HEK293T (cell line): ENCODE measurements at regions not wholly inside any gene's neighbourhood (a gene's known extent, or its start where the extent isn't known, plus 50 kb on each side); places are given as distances from the start of the nearest gene placed in this dataset.

Source experiments
- CTCF ChIA-PET: fragments of 350-600 bp; formaldehyde crosslinking; extraction: SDS; loops from one replicate; lab custom pipeline; 2021; ENCODE audit warnings: antibody characterized with exemption, inconsistent platforms; lab: Yijun Ruan, JAX
- POLR2A ChIA-PET: fragments of 350-600 bp; formaldehyde crosslinking; extraction: SDS; loops from one replicate; lab custom pipeline; 2020; ENCODE audit warnings: antibody characterized with exemption, inconsistent platforms; lab: Yijun Ruan, JAX
- DNase-seq: peaks from one replicate; pipeline ENCODE4 v3.0.0; 2012; ENCODE audit warnings: mixed read lengths; ENCODE audit errors: extremely low spot score
- ARNT ChIP-seq: fragments of 450-650 bp; IDR thresholded peaks from 2 replicates; pipeline ENCODE4 v1.6.1; 2017; ENCODE audit warnings: mild to moderate bottlenecking
- BHLHE40 ChIP-seq: fragments of 450-650 bp; IDR thresholded peaks from 2 replicates; pipeline ENCODE4 v1.6.1; 2016; ENCODE audit warnings: mild to moderate bottlenecking, moderate library complexity, borderline replicate concordance
- CTBP1 ChIP-seq: fragments of 450-650 bp; IDR thresholded peaks from 2 replicates; pipeline ENCODE4 v1.6.1; 2016; ENCODE audit warnings: borderline replicate concordance
- ELF4 ChIP-seq: fragments of 450-650 bp; IDR thresholded peaks from 2 replicates; pipeline ENCODE4 v1.6.1; 2017; ENCODE audit warnings: antibody characterized with exemption
- FOXA1 ChIP-seq: fragments of 450-650 bp; IDR thresholded peaks from 2 replicates; pipeline ENCODE4 v1.6.1; 2016; ENCODE audit warnings: mild to moderate bottlenecking
- FOXK2 ChIP-seq: fragments of 450-650 bp; IDR thresholded peaks from 2 replicates; pipeline ENCODE4 v1.6.1; 2016; ENCODE audit warnings: mild to moderate bottlenecking
- FOXM1 ChIP-seq: fragments of 450-650 bp; IDR thresholded peaks from 2 replicates; pipeline ENCODE4 v1.6.1; 2017; ENCODE audit warnings: mild to moderate bottlenecking, borderline replicate concordance
- HDGF ChIP-seq: fragments of 450-650 bp; IDR thresholded peaks from 2 replicates; pipeline ENCODE4 v1.6.1; 2017; ENCODE audit warnings: antibody characterized with exemption, borderline replicate concordance
- L3MBTL2 ChIP-seq: fragments of 450-650 bp; conservative IDR thresholded peaks from 2 replicates; pipeline ENCODE4 v1.6.1; 2016; ENCODE audit warnings: mild to moderate bottlenecking
- LEF1 ChIP-seq: fragments of 450-650 bp; IDR thresholded peaks from 2 replicates; pipeline ENCODE4 v1.6.1; 2017; ENCODE audit warnings: mild to moderate bottlenecking, borderline replicate concordance
- NFRKB ChIP-seq: fragments of 450-650 bp; IDR thresholded peaks from 2 replicates; pipeline ENCODE4 v1.6.1; 2016; ENCODE audit warnings: mild to moderate bottlenecking, moderate library complexity
- PKNOX1 ChIP-seq: fragments of 450-650 bp; IDR thresholded peaks from 2 replicates; pipeline ENCODE4 v1.6.1; 2016
- SP1 ChIP-seq: fragments of 450-650 bp; IDR thresholded peaks from 2 replicates; pipeline ENCODE4 v1.6.1; 2017
- SUZ12 ChIP-seq: fragments of 450-650 bp; IDR thresholded peaks from 2 replicates; pipeline ENCODE4 v1.6.1; 2016; ENCODE audit warnings: mild to moderate bottlenecking
- TARDBP ChIP-seq: fragments of 450-650 bp; IDR thresholded peaks from 2 replicates; pipeline ENCODE4 v1.6.1; 2016
- ZNF384 ChIP-seq: fragments of 450-650 bp; IDR thresholded peaks from 2 replicates; pipeline ENCODE4 v1.6.1; 2016

- DNase-seq, result no peak
- TF ChIP-seq FOXA1 (no peak), PKNOX1 (no peak), ZNF384 (no peak), HDGF (no peak), NFRKB (no peak), SP1 (no peak), L3MBTL2 (no peak), FOXM1 (no peak), FOXK2 (no peak), LEF1 (no peak), CTBP1 (no peak), BHLHE40 (no peak), ELF4 (no peak), TARDBP (no peak)
- POLR2A ChIA-PET, result no interaction called here
- CTCF ChIA-PET, result no interaction called here
Measured at GRCh38 chr14:86790408-86791364, 1202.3 kb downstream of the GALC start.

- TF ChIP-seq L3MBTL2, result no peak
- no peak for TF ChIP-seq CTBP1
- no peak for TF ChIP-seq TARDBP
- no peak for TF ChIP-seq PKNOX1
- TF ChIP-seq SUZ12, result no peak
- TF ChIP-seq ELF4, result no peak
- TF ChIP-seq LEF1, result no peak
- TF ChIP-seq FOXK2, result no peak
- TF ChIP-seq ARNT, result no peak
- no peak for TF ChIP-seq FOXM1
- TF ChIP-seq BHLHE40, result no peak
- no peak for TF ChIP-seq ZNF384
- TF ChIP-seq HDGF, result no peak
- no peak for TF ChIP-seq NFRKB
- TF ChIP-seq FOXA1, result no peak
- TF ChIP-seq SP1, result no peak
- no peak for DNase-seq
- CTCF ChIA-PET, result no interaction called here
- POLR2A ChIA-PET, result no interaction called here
Measured at GRCh38 chr14:86788224-86788623, 1204.8 kb downstream of the GALC start.

GRCh38 chr14:86787717-86788116, 1205.3 kb downstream of the GALC start:
- POLR2A ChIA-PET, result no interaction called here
- CTCF ChIA-PET, result no interaction called here
- TF ChIP-seq ELF4, result no peak
- no peak for DNase-seq

GRCh38 chr14:86782092-86782580, 1210.8 kb downstream of the GALC start:
- POLR2A ChIA-PET, result no interaction called here
- CTCF ChIA-PET, result no interaction called here
- TF ChIP-seq L3MBTL2, result no peak
- TF ChIP-seq ARNT, result no peak
- TF ChIP-seq ZNF384, result no peak
- no peak for DNase-seq

- ChIA-PET CTCF (no interaction called here), POLR2A (no interaction called here)
- TF ChIP-seq SUZ12 (no peak), FOXA1 (no peak), ARNT (no peak), PKNOX1 (no peak), ELF4 (no peak), BHLHE40 (no peak), NFRKB (no peak), ZNF384 (no peak), LEF1 (no peak), FOXK2 (no peak), SP1 (no peak), HDGF (no peak), CTBP1 (no peak), FOXM1 (no peak), L3MBTL2 (no peak)
- no peak for DNase-seq
Measured at GRCh38 chr14:86780876-86781510, 1212.0 kb downstream of the GALC start.

- ChIA-PET POLR2A (no interaction called here), CTCF (no interaction called here)
- DNase-seq, result no peak
Measured at GRCh38 chr14:86780461-86780860, 1212.5 kb downstream of the GALC start.

More at GRCh38 chr14:86780461-86780860, 1212.5 kb downstream of the GALC start:
- TF ChIP-seq SP1 (no peak), ARNT (no peak), NFRKB (no peak), FOXK2 (no peak)
